NCI-H345 (cell line): ENCODE measurements at regions not wholly inside any gene's neighbourhood (a gene's known extent, or its start where the extent isn't known, plus 50 kb on each side); places are given as distances from the start of the nearest gene placed in this dataset.

Experiments used
- DNase-seq: peaks from one replicate; lab custom pipeline; 2025; lab: John Stamatoyannopoulos, UW

- no peak for DNase-seq
These were observed 88.6 kb upstream of the E2F3 start for GRCh38 chr6:20313051-20313450.

- DNase-seq = no peak
These were observed 87.6 kb upstream of the E2F3 start for GRCh38 chr6:20313960-20314530.

GRCh38 chr6:20314866-20315845 lies 86.5 kb upstream of the E2F3 start:
- DNase-seq = no peak

- DNase-seq = no peak
These were observed 84.2 kb upstream of the E2F3 start for GRCh38 chr6:20317430-20317829.

GRCh38 chr6:20318851-20319387 lies 82.8 kb upstream of the E2F3 start:
- DNase-seq = no peak

GRCh38 chr6:20319520-20320357 lies 81.9 kb upstream of the E2F3 start:
- no peak for DNase-seq

GRCh38 chr6:20325641-20326421 lies 75.8 kb upstream of the E2F3 start:
- DNase-seq = no peak

GRCh38 chr6:20326422-20326728 lies 75.3 kb upstream of the E2F3 start:
- no peak for DNase-seq

GRCh38 chr6:20327141-20327540 lies 74.5 kb upstream of the E2F3 start:
- DNase-seq = no peak

GRCh38 chr6:20328266-20328923 lies 73.3 kb upstream of the E2F3 start:
- DNase-seq = no peak

- no peak for DNase-seq
These were observed 72.8 kb upstream of the E2F3 start for GRCh38 chr6:20328924-20329300.

GRCh38 chr6:20331042-20331441 lies 70.6 kb upstream of the E2F3 start:
- DNase-seq = no peak

- no peak for DNase-seq
These were observed 70.1 kb upstream of the E2F3 start for GRCh38 chr6:20331625-20332024.

- no peak for DNase-seq
These were observed 69.2 kb upstream of the E2F3 start for GRCh38 chr6:20332441-20333006.

GRCh38 chr6:20333721-20334269 lies 67.9 kb upstream of the E2F3 start:
- DNase-seq = no peak

GRCh38 chr6:20334334-20334733 lies 67.3 kb upstream of the E2F3 start:
- no peak for DNase-seq

- no peak for DNase-seq
These were observed 66.7 kb upstream of the E2F3 start for GRCh38 chr6:20334962-20335361.

GRCh38 chr6:20335872-20336271 lies 65.8 kb upstream of the E2F3 start:
- no peak for DNase-seq

GRCh38 chr6:20338156-20338555 lies 63.5 kb upstream of the E2F3 start:
- no peak for DNase-seq

GRCh38 chr6:20340068-20340848 lies 61.4 kb upstream of the E2F3 start:
- DNase-seq = no peak
